Pancreas (tissue), 10 donors: ENCODE measurements at regions not wholly inside any gene's neighbourhood (a gene's known extent, or its start where the extent isn't known, plus 50 kb on each side); places are given as distances from the start of the nearest gene placed in this dataset.

Experiments
- ATAC-seq, 4 donors: fragments of 200-7000 bp; cut with Tn5 transposase; one replicate each; pipeline versions ENCODE4 v1.8.0 to v1.9.1; 2020; ENCODE audit warnings: mild to moderate bottlenecking in 4 of 4, moderate library complexity in 4 of 4
- DNase-seq, 6 donors: peaks; one replicate each; pipeline ENCODE4 v3.0.0-alpha.2; 2020
- FAIRE-seq: peaks from 2 replicates; lab custom pipeline; 2012; peaks lifted over from hg19 to GRCh38; lab: Jason Lieb, UNC
- H3K27ac ChIP-seq, 4 donors: fragments of 200-600 bp; sonication (generic); 1 replicate in 3 of 4; 2 replicates in 1 of 4; pipeline versions ENCODE4 v1.5.0 to v1.8.0; 2020
- H3K27me3 ChIP-seq, 4 donors: fragments of 200-600 bp; one replicate each; pipeline ENCODE4 v1.8.0; 2021
- H3K36me3 ChIP-seq, 3 donors: fragments of 200-600 bp; sonication (generic) in 1 of 3; one replicate each; pipeline versions ENCODE4 v1.5.0 to v1.8.0; 2020 to 2021
- H3K4me1 ChIP-seq, 3 donors: fragments of 200-600 bp; one replicate each; pipeline ENCODE4 v1.8.0; 2021
- H3K4me3 ChIP-seq, 4 donors: fragments of 200-600 bp; sonication (generic) in 2 of 4; one replicate each; pipeline versions ENCODE4 v1.5.0 to v1.8.0; 2020 to 2021
- H3K9me3 ChIP-seq, 4 donors: fragments of 200-600 bp; one replicate each; pipeline ENCODE4 v1.8.0; 2021
- WGBS, 2 donors: extraction: QIAGEN DNeasy Blood & Tissue Kit; methylation state at CpG; one replicate each; pipeline ENCODE4 v1.1.7; 2013; 5-methylcytosine and 5-hydroxymethylcytosine counted together
- intact Hi-C, 3 donors: fragments of 100-400 bp; cut with DNase I; formaldehyde crosslinking; loops; one replicate each; pipeline versions ENCODE4 v1.11.1 to v1.14.2; 2022
- TF ChIP-seq, protein P1 (sequence below), 4 donors: fragments of 200-600 bp; sonication (generic) in 3 of 4; IDR thresholded peaks; one replicate each; pipeline versions ENCODE4 v1.5.0 to v1.8.0; 2021; ENCODE audit warnings: antibody characterized with exemption in 4 of 4
- donor health status: healthy with polysubstance abuse.
- donor health status: DM: no; HTN: no; CAD: no; lungs with moderate emphysema.
- donor health status: DM: no; HTN: no; CAD: no.
- donor health status: control.
- donor health status: control.
- donor health status: Bipolar disorder and iron deficiency.
- donor health status: DM: yes; HTN: yes; CAD: no.
- donor health status: DM: no; HTN: no; CAD: no.
- donor health status: DM: no; HTN: no; CAD: no.
- donor health status: DM: yes; HTN: yes; CAD: no.

- intact Hi-C loops = no loop called here
Measured at GRCh38 chr11:129720156-129720555, 95.5 kb upstream of the TMEM45B start.

GRCh38 chr11:129720994-129721393, 94.7 kb upstream of the TMEM45B start:
- H3K9me3 ChIP-seq = no peaks in the 10 kb centered on the region
- no peaks in the 10 kb centered on the region for H3K36me3 ChIP-seq
- H3K27me3 ChIP-seq = no peaks in the 10 kb centered on the region
- no peaks in the 10 kb centered on the region for H3K4me1 ChIP-seq
- H3K27ac ChIP-seq = no peak overlapping the region
- DNase-seq (no peak), FAIRE-seq (no peak), ATAC-seq (no peak)
- 72 to 84% methylated on average over 11 of the region's 11 CpGs for whole genome bisulfite sequencing, 2 donors
- H3K4me3 ChIP-seq = no peak overlapping the region
- intact Hi-C loops = no loop called here
- TF ChIP-seq, protein P1, sequence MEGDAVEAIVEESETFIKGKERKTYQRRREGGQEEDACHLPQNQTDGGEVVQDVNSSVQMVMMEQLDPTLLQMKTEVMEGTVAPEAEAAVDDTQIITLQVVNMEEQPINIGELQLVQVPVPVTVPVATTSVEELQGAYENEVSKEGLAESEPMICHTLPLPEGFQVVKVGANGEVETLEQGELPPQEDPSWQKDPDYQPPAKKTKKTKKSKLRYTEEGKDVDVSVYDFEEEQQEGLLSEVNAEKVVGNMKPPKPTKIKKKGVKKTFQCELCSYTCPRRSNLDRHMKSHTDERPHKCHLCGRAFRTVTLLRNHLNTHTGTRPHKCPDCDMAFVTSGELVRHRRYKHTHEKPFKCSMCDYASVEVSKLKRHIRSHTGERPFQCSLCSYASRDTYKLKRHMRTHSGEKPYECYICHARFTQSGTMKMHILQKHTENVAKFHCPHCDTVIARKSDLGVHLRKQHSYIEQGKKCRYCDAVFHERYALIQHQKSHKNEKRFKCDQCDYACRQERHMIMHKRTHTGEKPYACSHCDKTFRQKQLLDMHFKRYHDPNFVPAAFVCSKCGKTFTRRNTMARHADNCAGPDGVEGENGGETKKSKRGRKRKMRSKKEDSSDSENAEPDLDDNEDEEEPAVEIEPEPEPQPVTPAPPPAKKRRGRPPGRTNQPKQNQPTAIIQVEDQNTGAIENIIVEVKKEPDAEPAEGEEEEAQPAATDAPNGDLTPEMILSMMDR (IDR thresholded peaks at IDR 0.05) = no peak

More at GRCh38 chr11:129720156-129720555, 95.5 kb upstream of the TMEM45B start:
- Histone ChIP-seq H3K4me3 (no peak overlapping the region), H3K4me1 (no peaks in the 10 kb centered on the region), H3K9me3 (no peaks in the 10 kb centered on the region), H3K27ac (no peak overlapping the region), H3K36me3 (no peaks in the 10 kb centered on the region), H3K27me3 (no peaks in the 10 kb centered on the region)
- WGBS, 2 donors = 67 to 70% methylated on average over 4 of the region's 4 CpGs
- DNase-seq = no peak
- TF ChIP-seq, protein P1 (IDR thresholded peaks at IDR 0.05) = no peak
- no peak for FAIRE-seq
- ATAC-seq = no peak

- WGBS, 2 donors = 61 to 68% methylated on average over 13 of the region's 13 CpGs
Measured at GRCh38 chr11:129721685-129722084, 94.0 kb upstream of the TMEM45B start.

GRCh38 chr11:129722529-129722928, 93.1 kb upstream of the TMEM45B start:
- no peak for ATAC-seq
- H3K27me3 ChIP-seq = no peaks in the 10 kb centered on the region
- no peak overlapping the region for H3K4me3 ChIP-seq
- WGBS, 2 donors = 66 to 70% methylated on average over 6 of the region's 6 CpGs
- TF ChIP-seq, protein P1 (IDR thresholded peaks at IDR 0.05) = no peak
- no peak for FAIRE-seq
- no peaks in the 10 kb centered on the region for H3K36me3 ChIP-seq
- intact Hi-C loops = no loop called here
- H3K4me1 ChIP-seq = no peaks in the 10 kb centered on the region
- DNase-seq = no peak
- no peaks in the 10 kb centered on the region for H3K9me3 ChIP-seq
- no peak overlapping the region for H3K27ac ChIP-seq

More at GRCh38 chr11:129721685-129722084, 94.0 kb upstream of the TMEM45B start:
- H3K36me3 ChIP-seq = no peaks in the 10 kb centered on the region
- H3K9me3 ChIP-seq = no peaks in the 10 kb centered on the region
- intact Hi-C loops = no loop called here
- no peaks in the 10 kb centered on the region for H3K4me1 ChIP-seq
- FAIRE-seq = no peak
- no peaks in the 10 kb centered on the region for H3K27me3 ChIP-seq
- TF ChIP-seq, protein P1 (IDR thresholded peaks at IDR 0.05) = no peak
- ATAC-seq = no peak
- DNase-seq = no peak
- H3K27ac ChIP-seq = no peak overlapping the region
- no peak overlapping the region for H3K4me3 ChIP-seq

- Histone ChIP-seq H3K27me3 (no peaks in the 10 kb centered on the region), H3K36me3 (no peaks in the 10 kb centered on the region), H3K4me1 (no peaks in the 10 kb centered on the region), H3K4me3 (no peak overlapping the region), H3K9me3 (no peaks in the 10 kb centered on the region), H3K27ac (no peak overlapping the region)
- 58 to 66% methylated on average over 13 of the region's 13 CpGs for WGBS, 2 donors
- FAIRE-seq = no peak
- intact Hi-C loops = no loop called here
- DNase-seq = no peak
- ATAC-seq = no peak
- TF ChIP-seq, protein P1 (IDR thresholded peaks at IDR 0.05) = no peak
Measured at GRCh38 chr11:129723146-129723760, 92.4 kb upstream of the TMEM45B start.
